ENCODE measurements at regions not wholly inside any gene's neighbourhood (a gene's known extent, or its start where the extent isn't known, plus 50 kb on each side); places are given as distances from the start of the nearest gene placed in this dataset.
"Not testable (repeated sequence)": the region's sequence is repeated elsewhere in the genome, so short reads cannot be mapped to it uniquely, and the experiment has no call there.

DNA sequence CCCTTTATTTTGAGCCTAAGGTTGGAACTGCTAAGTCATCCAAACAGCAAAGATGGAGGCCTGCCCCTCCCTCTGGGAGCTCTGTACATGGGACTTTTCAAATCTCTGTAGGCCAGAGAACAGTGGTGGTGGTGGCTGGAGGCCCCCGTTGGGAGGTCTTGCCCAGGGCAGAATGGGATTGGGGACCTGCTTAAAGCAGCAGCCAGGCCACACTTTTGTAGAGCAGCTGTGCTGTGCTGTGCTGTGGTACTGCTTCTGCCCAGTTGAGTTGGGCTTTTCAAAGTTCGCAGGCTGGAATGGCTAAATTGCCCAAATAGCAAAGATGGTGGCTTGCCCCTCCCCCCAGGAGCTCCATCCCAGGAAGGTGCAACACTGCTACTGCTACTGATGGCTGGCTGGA is 147.5 kb upstream of the TACR3 start:
- no peak for DNase-seq (ENCODE audit: low spot score)

DNA sequence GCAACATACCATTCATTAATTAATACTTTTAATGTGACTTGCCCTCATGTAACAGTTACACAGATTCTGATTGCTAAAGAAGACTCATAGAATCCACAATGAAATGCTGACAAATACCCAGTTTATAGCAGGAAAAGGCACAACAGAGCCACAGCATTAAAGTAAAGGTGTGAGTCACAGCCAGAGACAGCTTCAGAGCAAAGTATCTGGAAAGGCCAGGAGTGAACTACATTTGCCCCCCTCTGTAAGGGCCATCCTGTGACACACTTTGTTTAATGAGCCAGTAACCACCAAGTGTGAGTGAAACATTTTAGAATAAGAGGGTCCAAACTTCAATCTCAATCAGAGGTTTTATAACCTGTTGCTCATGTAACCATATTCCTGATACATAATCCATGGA is 133.8 kb upstream of the TACR3 start:
- no peak for DNase-seq (ENCODE audit: low spot score)

DNA sequence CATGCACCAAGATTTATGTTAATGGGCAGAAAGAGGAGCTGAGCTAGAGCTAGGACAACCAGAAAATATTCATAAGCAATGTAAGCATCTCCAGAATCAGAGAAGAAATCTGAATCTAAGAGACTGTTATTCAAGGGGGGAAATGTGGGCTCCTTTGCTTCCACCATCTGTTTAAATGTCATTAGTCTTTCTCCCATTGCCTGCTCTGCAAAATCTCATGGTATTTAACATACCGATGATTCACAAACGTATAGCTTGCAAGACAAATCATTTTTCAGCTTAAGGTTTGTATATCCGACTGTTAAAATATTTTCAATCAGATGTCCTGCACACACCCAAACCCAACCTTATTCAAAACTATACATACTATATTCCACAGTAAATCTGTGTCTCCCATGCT is 133.4 kb upstream of the TACR3 start:
- no peak for DNase-seq (ENCODE audit: low spot score)

DNA sequence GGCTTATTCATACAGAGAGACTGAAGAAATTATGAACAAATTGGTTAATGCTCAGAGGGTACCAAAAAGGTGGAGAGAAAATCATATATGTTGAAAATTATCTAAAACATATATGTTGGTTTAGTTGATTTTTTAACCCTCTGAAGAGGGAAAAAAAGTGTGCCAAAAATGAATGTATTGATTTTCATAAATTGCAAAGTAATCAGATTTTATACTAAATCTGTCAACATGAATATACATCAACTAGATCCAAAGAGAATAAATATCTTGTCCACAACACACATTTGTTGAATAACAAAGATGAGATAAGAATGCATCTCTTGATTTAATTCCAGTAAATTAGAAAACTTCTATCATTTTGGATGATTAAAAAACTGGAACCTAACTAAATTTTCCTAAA is 125.3 kb upstream of the TACR3 start:
- DNase-seq (ENCODE audit: low spot score), result no peak

DNA sequence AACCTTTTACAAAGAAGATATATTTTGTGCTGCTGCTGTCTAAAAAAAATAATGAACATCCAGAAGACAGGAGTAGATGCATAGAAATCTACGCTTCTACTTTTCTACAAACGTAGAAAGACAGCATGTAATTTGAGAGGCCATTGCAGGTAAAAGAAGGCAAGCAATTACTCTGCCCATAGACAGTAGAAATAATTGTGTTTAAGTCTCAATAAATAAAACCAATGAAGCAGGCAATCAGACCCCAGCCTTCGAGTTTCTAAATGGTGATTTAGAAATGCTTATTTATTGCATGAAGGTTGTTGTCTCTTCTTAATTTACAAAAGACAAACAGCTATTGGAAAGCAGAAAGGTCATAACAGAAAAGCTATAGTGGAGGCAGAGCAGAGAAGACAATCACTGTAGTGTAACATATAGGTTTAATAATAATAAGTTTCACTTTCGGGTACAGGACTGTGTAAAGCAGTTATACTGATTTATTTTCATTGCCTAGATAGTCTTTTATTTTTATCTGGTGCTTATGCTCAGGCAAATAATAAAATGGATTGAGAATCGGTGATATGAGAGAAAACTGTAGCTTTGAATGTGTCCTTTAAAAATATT is 123.0 kb upstream of the TACR3 start:
- no peak for DNase-seq (ENCODE audit: low spot score)

DNA sequence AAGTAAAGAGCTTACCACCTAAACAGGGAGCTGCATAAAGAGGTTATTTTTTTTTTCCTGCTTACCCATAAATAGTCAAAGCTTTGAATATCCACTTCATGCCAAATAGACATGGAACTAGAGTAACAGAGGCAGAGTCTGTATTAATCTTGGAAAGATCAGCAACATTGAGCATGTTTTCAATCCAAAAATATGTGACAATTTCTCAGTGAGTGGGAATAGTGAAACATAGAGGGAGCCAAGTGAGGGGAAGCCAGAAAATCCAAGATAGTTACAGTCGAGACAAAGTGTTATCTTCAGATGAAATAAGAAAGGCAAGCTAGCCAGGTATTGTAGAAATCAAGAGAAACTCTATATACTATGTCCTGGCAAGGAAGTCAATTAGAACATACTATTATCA is 122.3 kb upstream of the TACR3 start:
- no peak for DNase-seq (ENCODE audit: low spot score)

DNA sequence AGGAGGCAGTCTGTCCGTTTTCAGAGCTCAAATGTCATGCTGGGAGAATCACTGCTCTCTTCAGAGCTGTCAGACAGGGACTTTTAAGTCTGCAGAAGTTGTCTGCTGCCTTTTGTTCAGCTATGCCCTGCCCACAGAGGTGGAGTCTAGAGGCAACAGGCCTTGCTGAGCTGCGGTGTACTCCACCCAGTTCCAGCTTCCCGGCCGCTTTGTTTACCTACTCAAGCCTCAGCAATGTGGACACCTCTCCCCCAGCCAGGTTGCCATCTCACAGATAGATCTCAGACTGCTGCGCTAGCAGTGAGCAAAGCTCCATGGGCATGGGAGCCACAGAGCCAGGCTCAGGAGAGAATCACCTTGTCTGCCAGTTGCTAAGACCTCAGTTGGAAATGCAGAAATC is 90.5 kb upstream of the TACR3 start:
- DNase-seq (ENCODE audit: low spot score), result not testable (repeated sequence)

DNA sequence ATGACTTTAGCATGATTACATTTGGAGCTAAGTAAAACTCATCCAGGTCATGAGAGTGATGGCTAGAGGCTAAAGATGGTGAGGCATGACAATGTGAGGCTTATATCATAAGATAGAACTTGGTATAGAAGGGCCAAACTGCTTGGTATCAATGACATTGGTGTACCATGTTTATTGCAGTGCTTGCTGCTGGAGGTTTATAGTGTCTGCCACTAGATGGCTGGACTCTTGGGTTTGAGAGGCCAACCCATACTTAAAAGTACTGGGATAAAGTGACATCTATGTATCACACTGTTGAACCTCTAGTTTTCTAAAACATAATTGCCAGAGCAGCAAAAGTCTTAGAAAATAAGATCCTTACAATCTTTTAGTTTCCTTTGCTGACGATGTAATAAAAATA is 83.0 kb upstream of the TACR3 start:
- DNase-seq (ENCODE audit: low spot score), result no peak

DNA sequence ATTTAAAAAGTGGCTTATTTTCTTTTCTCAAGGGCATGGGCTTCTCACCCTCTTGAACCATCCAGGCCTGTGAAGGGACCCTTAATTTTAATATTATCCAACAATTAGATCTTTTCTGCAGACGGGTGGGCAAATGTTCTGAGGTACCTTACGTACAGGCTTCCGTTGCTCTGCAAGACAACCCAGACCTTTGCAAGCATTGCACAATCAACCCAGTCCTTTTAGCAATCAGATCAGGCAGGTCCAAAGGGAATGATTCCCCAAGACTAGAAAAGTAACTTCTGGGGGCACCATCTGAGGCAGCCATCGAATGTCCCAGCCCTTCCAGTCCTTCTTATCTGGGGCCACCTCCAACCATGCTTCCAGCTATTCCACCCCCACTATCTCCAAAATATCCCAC is 67.3 kb upstream of the TACR3 start:
- DNase-seq (ENCODE audit: low spot score), result no peak

DNA sequence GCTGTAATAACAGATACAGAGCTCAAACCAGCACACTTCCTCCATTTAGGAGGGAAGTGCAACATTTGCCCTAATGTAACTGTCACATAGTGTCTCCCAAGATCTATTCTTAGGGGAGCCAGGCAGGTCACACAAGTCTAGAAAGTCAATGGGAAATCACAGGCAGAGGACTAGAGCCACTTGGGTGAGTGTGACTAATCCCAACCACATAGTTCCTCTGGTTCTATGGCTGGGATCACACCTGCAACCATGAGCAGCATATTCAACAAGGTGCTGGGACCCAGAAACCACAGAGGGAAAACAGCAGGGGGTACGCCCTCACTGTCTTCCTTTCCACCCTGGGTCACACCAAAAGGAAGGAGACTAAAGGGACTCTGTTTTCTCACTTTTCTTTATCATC is 66.8 kb upstream of the TACR3 start:
- no peak for DNase-seq (ENCODE audit: low spot score)

DNA sequence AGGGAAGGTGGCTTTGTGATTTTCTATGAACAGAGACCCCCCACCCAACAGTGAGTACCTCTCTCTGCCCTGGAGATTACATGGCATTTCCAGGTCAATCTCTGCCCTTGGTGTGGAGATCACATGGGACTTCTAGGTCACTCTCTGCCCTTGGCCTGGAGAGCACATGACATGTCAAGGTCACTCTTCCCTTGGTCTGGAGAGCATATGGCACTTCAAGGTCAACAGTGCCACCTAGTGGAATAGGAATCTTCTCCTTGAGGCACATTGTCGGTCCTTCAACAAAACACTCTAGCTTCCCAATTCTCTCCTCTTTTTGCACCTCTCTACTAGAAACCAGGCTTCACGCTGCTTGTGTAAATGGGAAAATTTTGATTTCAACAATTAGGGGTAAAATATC is 66.2 kb upstream of the TACR3 start:
- no peak for DNase-seq (ENCODE audit: low spot score)

DNA sequence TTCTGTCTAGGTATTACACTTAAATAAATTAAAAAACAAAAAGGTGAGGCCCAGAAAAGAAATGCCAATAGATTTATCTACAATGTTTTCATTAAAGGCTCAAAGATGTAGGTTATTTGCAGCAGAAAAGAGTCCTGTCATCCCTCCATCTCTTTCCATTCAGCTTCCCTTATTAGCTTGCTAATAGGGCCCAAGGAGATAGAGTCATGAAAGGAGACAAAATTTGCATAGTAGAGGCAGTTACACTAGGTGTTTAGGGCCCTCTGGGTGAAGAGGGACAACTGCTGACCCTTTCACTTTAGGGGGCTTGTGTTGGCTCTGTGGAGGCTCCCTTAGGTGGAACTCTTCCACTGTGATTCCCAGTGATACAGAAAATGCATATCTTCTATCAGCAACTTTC is 58.4 kb upstream of the TACR3 start:
- no peak for DNase-seq (ENCODE audit: low spot score)

DNA sequence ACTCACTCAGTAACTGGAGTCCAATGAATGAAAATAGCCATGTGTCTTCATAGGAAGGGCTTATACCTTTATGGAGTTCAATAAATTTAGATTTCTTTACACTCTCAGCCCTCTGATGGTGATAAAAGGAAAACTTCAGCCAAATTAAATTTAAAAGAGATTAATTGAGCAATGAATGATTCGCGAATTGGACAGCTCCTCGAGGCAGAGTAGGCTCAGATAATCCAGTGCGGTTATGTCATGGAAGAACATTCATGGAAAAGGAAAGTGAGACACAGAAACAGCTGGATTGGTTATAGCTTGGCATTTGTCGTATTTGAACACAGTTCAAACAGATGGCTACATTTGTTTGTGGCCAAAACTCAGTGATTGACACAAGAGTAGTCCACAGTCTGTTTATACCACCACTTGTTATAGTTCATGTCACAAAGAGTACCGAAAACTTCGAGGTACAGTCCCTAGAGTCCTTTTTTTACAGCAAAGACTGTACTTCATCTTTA is 54.6 kb upstream of the TACR3 start:
- no peak for DNase-seq (ENCODE audit: low spot score)

DNA sequence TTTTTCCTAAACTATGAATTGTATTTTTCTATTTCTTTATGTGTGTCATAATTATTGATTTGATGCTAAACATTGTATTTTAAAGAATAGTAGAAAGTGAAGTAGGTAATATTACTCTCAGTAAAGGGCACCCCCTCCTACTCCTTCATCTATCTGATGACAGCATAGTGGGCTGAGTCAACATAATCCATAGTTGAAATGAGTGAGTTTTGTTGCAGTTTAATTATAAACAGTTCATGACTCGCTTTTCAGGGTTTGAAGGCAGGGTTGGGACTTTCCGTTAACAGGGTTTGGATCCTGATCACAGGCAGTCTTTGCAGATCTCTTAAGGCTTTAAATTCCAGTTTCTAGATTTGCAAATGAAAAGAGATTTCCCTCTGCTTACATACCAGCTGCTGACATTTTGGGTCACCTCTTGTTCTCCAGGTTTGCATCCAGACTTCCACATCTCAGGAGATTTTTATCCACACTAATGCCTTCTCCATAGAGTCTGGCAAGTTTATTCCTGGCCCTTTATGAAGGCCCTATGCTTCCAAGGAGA is 54.0 kb upstream of the TACR3 start:
- DNase-seq (ENCODE audit: low spot score), result no peak
